Fibroblast of lung (primary cell): ENCODE measurements at regions not wholly inside any gene's neighbourhood (a gene's known extent, or its start where the extent isn't known, plus 50 kb on each side); places are given as distances from the start of the nearest gene placed in this dataset.

Source experiments
- DNase-seq, 2 donors: peaks; one replicate each; pipeline versions ENCODE4 v3.0.0 to v3.0.0-alpha.2; 2010; ENCODE audit warnings: low read depth in 2 of 2
- H2AFZ ChIP-seq: 2 replicates; pipeline ENCODE4 v1.5.1; 2012; ENCODE audit warnings: low read length, control low read depth, inconsistent platforms
- H3K27ac ChIP-seq: 2 replicates; pipeline ENCODE4 v1.5.1; 2011; ENCODE audit warnings: low read length, control low read depth; ENCODE audit not compliant: insufficient read depth
- H3K27me3 ChIP-seq: 2 replicates; pipeline ENCODE4 v1.5.1; 2011; ENCODE audit warnings: mild to moderate bottlenecking, low read length; ENCODE audit not compliant: control insufficient read depth, insufficient read depth
- H3K36me3 ChIP-seq: 2 replicates; pipeline ENCODE4 v1.5.1; 2011; ENCODE audit warnings: low read length; ENCODE audit not compliant: control insufficient read depth, insufficient read depth
- H3K4me1 ChIP-seq: 2 replicates; pipeline ENCODE4 v1.5.1; 2011; ENCODE audit warnings: low read length; ENCODE audit not compliant: control insufficient read depth, insufficient read depth; ENCODE audit errors: extremely low read depth
- H3K4me2 ChIP-seq: 2 replicates; pipeline ENCODE4 v1.5.1; 2011; ENCODE audit warnings: low read length, control low read depth; ENCODE audit not compliant: insufficient read depth; ENCODE audit errors: extremely low read depth
- H3K4me3 ChIP-seq, 4 experiments: fragments of 200-600 bp in 1 of 4; sonication (generic) in 1 of 4; replicated peaks in 1 of 4; 2 replicates each; pipeline ENCODE4 v1.5.1; 2011 to 2016; ENCODE audit warnings: low read length in 4 of 4, low read depth in 3 of 4, mild to moderate bottlenecking in 3 of 4, control low read depth in 2 of 4, inconsistent platforms in 1 of 4, mixed read lengths in 1 of 4; ENCODE audit not compliant: insufficient read depth in 1 of 4; ENCODE audit errors: control extremely low read depth in 1 of 4
- H3K79me2 ChIP-seq: 2 replicates; pipeline ENCODE4 v1.5.1; 2012; ENCODE audit warnings: mild to moderate bottlenecking, low read length, inconsistent platforms; ENCODE audit not compliant: control insufficient read depth, insufficient read depth
- H3K9ac ChIP-seq: 2 replicates; pipeline ENCODE4 v1.5.1; 2011; ENCODE audit warnings: mild to moderate bottlenecking, low read length, control low read depth; ENCODE audit not compliant: insufficient read depth
- H3K9me3 ChIP-seq: 2 replicates; pipeline ENCODE4 v1.5.1; 2012; ENCODE audit warnings: low read depth, low read length; ENCODE audit not compliant: control insufficient read depth, insufficient read depth
- H4K20me1 ChIP-seq: 2 replicates; pipeline ENCODE4 v1.5.1; 2011; ENCODE audit warnings: low read length; ENCODE audit not compliant: control insufficient read depth, insufficient read depth; ENCODE audit errors: extremely low read depth
- CTCF ChIP-seq, 2 donors: IDR thresholded peaks in 1 of 2; conservative IDR thresholded peaks in 1 of 2; 1 replicate in 1 of 2; 2 replicates in 1 of 2; pipeline ENCODE4 v1.5.1; 2011 to 2012; ENCODE audit warnings: low read length in 2 of 2, control low read depth in 1 of 2, inconsistent platforms in 1 of 2, low read depth in 1 of 2, mild to moderate bottlenecking in 1 of 2
- EZH2 ChIP-seq: IDR thresholded peaks from 2 replicates; pipeline ENCODE4 v1.5.1; 2012; ENCODE audit warnings: low read length, control low read depth, mild to moderate bottlenecking; ENCODE audit errors: missing control alignments

GRCh38 chr21:20875742-20876141 is 122.5 kb upstream of the NCAM2 start:
- no peak for DNase-seq
- Histone ChIP-seq H3K36me3 (no peaks in the 10 kb centered on the region), H3K27ac (no peak overlapping the region), H3K9ac (no peak overlapping the region), H3K4me1 (no peaks in the 10 kb centered on the region), H3K79me2 (no peaks in the 10 kb centered on the region), H4K20me1 (no peaks in the 10 kb centered on the region), H3K9me3 (no peaks in the 10 kb centered on the region), H3K4me2 (no peak overlapping the region), H3K27me3 (no peaks in the 10 kb centered on the region), H3K4me3 (no peak overlapping the region), H2AFZ (no peak overlapping the region)
- TF ChIP-seq EZH2: no peak

- no peak for TF ChIP-seq CTCF (conservative IDR thresholded peaks at IDR 0.05 in 1 of 2, IDR thresholded peaks at IDR 0.05 in 1 of 2; ENCODE audit: low read depth in 1 of 2, low read length in 2 of 2)
- no peak for TF ChIP-seq EZH2
- H3K27me3 ChIP-seq: no peaks in the 10 kb centered on the region
- H4K20me1 ChIP-seq: no peaks in the 10 kb centered on the region
- no peak for DNase-seq
- H2AFZ ChIP-seq: no peak overlapping the region
- no peaks in the 10 kb centered on the region for H3K79me2 ChIP-seq
- H3K9me3 ChIP-seq: no peaks in the 10 kb centered on the region
- H3K4me1 ChIP-seq: no peaks in the 10 kb centered on the region
- H3K9ac ChIP-seq: no peak overlapping the region
- H3K4me3 ChIP-seq: no peak overlapping the region
- no peak overlapping the region for H3K4me2 ChIP-seq
- no peaks in the 10 kb centered on the region for H3K36me3 ChIP-seq
- no peak overlapping the region for H3K27ac ChIP-seq
These were observed 120.2 kb upstream of the NCAM2 start for GRCh38 chr21:20877976-20878375.

- no peaks in the 10 kb centered on the region for H3K79me2 ChIP-seq
- no peak overlapping the region for H3K27ac ChIP-seq
- H3K9me3 ChIP-seq: no peaks in the 10 kb centered on the region
- H3K36me3 ChIP-seq: no peaks in the 10 kb centered on the region
- H3K27me3 ChIP-seq: no peaks in the 10 kb centered on the region
- no peak overlapping the region for H2AFZ ChIP-seq
- no peaks in the 10 kb centered on the region for H4K20me1 ChIP-seq
- no peaks in the 10 kb centered on the region for H3K4me1 ChIP-seq
- no peak overlapping the region for H3K4me3 ChIP-seq
- H3K9ac ChIP-seq: no peak overlapping the region
- no peak overlapping the region for H3K4me2 ChIP-seq
- TF ChIP-seq EZH2 (no peak), CTCF (conservative IDR thresholded peaks at IDR 0.05 in 1 of 2, IDR thresholded peaks at IDR 0.05 in 1 of 2; ENCODE audit: low read depth in 1 of 2, low read length in 2 of 2) (peak; percentile 11 to 66)
- peak; percentile 2 to 53 for DNase-seq
These were observed 115.5 kb upstream of the NCAM2 start for GRCh38 chr21:20882462-20883407.
